ENCODE measurements at regions not wholly inside any gene's neighbourhood (a gene's known extent, or its start where the extent isn't known, plus 50 kb on each side); places are given as distances from the start of the nearest gene placed in this dataset.

DNA sequence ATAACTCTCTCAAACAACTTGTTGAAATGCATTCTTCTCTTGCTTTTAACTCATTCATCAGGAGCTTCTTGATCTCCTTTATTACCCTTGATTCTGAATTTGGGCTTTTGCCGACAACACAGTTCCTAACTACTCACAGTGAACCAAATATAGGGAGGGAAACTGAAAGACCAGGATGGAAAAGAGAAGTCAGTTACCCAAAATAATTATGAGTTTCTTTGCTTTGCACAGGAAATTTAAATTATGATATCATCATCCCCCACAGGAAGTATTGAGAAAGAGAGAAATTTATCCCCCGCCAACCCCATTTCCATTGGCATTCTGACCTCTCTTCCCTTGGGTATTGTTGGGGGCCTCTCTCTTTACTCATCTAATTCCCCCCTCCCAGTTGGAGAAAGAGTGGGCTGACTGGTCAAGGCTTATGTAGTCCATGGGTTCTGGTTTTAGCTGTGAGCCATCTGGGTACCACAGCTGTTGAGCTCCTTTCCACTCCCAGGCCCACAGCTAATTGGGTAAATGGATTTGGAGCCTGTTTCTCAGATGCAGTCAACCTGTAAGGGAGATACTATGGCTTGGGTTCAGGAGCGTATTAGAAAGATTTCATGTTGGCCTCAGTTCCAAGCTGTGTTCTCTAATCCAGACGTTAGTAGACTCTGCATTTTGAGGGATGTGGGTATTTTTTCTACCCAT, 109.0 kb downstream of the FZD1 start:
- no peak for TF ChIP-seq EZH2 (IDR thresholded peaks at IDR 0.05; ENCODE audit: insufficient read depth, poor library complexity, severe bottlenecking)
- TF ChIP-seq EZH2phosphoT487 (IDR thresholded peaks at IDR 0.05; ENCODE audit: insufficient read depth, low read depth) = no peak

All from GM23248 (cell line).